ENCODE measurements at regions not wholly inside any gene's neighbourhood (a gene's known extent, or its start where the extent isn't known, plus 50 kb on each side); places are given as distances from the start of the nearest gene placed in this dataset.

DNA sequence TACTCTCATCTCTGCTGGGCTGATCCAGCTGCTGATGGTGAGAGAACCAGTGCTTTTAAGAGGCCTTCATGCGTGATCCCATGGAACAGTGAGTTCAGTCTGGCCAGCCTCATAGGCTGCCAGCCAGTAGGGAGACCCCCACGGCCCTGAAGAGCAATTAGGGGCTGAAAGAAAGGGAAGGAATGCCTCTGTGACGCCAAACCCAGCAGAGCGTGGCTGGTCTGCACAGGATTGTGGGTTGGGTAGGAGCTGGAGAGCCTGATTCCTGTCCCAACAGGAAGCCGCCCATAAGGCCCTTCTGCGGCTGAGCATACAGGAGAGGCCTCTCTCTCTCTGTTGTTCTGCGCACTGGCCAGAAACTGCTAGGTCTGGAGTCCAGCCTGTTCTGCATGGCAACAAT, 181.5 kb upstream of the E2F8 start:
- no peaks in the 10 kb centered on the region for H4K20me1 ChIP-seq (ENCODE audit: insufficient read depth, low read length)
- 100% methylated on average over 3 of the region's 7 CpGs; no CpG with 5 or more reads in 1 of the 2 experiments for WGBS, 2 experiments (ENCODE audit: extremely low coverage in 2 of 2, insufficient read length in 1 of 2)
- no peaks in the 10 kb centered on the region for H3K9me3 ChIP-seq (ENCODE audit: control insufficient read depth, insufficient read depth, low read length)
- DNase-seq (no peak), ATAC-seq (ENCODE audit: low read depth) (no peak)
- no peak overlapping the region for H3K4me3 ChIP-seq (ENCODE audit: insufficient read depth, low read depth, low read length)
- no peak overlapping the region for H2BK5ac ChIP-seq (ENCODE audit: low read depth, low read length, poor library complexity, severe bottlenecking)
- peak overlapping the region; percentile 36; the same call in 1 of the 2 replicates for H3K4ac ChIP-seq (ENCODE audit: low read depth, low read length)
- intact Hi-C loops (cut with micrococcal nuclease) (no loop called here), in situ Hi-C loops (cut with MboI; ENCODE audit: low sequenced_read_pairs) (no loop called here), dilution Hi-C loops (cut with HindIII; ENCODE audit: low sequenced_read_pairs, unreplicated experiment) (no loop called here)
- H2AFZ ChIP-seq (replicated peaks; ENCODE audit: low read length, poor library complexity) = no peak overlapping the region
- no peak overlapping the region for H3K27ac ChIP-seq (ENCODE audit: insufficient read depth, low read length)
- no peak overlapping the region for H3K56ac ChIP-seq (ENCODE audit: extremely low read depth, insufficient read depth, low read length)
- TF ChIP-seq FOS (IDR thresholded peaks at IDR 0.05; ENCODE audit: low read depth, low read length) (no peak), MAZ (IDR thresholded peaks at IDR 0.05; ENCODE audit: borderline replicate concordance, low read depth, low read length) (no peak), SMC3 (IDR thresholded peaks at IDR 0.05; ENCODE audit: low read depth, low read length) (no peak), RFX5 (IDR thresholded peaks at IDR 0.05; ENCODE audit: low read depth, low read length) (no peak), CHD1 (IDR thresholded peaks at IDR 0.05; ENCODE audit: low read depth, low read length) (no peak), CEBPB (IDR thresholded peaks at IDR 0.05; ENCODE audit: low read depth, low read length) (no peak), RAD21 (IDR thresholded peaks at IDR 0.05; ENCODE audit: low read length) (no peak), POLR2A (IDR thresholded peaks at IDR 0.05; ENCODE audit: low read depth, low read length) (no peak), NFE2L2 (IDR thresholded peaks at IDR 0.05; ENCODE audit: low read depth, low read length) (no peak), MXI1 (IDR thresholded peaks at IDR 0.05; ENCODE audit: borderline replicate concordance, low read depth, low read length) (no peak), MAFK (IDR thresholded peaks at IDR 0.05; ENCODE audit: low read depth, low read length) (no peak), RCOR1 (IDR thresholded peaks at IDR 0.05; ENCODE audit: insufficient replicate concordance, low read length) (no peak), BHLHE40 (IDR thresholded peaks at IDR 0.05; ENCODE audit: low read depth, low read length) (no peak), ELK1 (IDR thresholded peaks at IDR 0.05; ENCODE audit: borderline replicate concordance, low read depth, low read length) (no peak)
- TF ChIP-seq, protein P1, sequence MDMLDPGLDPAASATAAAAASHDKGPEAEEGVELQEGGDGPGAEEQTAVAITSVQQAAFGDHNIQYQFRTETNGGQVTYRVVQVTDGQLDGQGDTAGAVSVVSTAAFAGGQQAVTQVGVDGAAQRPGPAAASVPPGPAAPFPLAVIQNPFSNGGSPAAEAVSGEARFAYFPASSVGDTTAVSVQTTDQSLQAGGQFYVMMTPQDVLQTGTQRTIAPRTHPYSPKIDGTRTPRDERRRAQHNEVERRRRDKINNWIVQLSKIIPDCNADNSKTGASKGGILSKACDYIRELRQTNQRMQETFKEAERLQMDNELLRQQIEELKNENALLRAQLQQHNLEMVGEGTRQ (IDR thresholded peaks at IDR 0.05; ENCODE audit: low read depth, low read length) = no peak
- TF ChIP-seq, protein P2, sequence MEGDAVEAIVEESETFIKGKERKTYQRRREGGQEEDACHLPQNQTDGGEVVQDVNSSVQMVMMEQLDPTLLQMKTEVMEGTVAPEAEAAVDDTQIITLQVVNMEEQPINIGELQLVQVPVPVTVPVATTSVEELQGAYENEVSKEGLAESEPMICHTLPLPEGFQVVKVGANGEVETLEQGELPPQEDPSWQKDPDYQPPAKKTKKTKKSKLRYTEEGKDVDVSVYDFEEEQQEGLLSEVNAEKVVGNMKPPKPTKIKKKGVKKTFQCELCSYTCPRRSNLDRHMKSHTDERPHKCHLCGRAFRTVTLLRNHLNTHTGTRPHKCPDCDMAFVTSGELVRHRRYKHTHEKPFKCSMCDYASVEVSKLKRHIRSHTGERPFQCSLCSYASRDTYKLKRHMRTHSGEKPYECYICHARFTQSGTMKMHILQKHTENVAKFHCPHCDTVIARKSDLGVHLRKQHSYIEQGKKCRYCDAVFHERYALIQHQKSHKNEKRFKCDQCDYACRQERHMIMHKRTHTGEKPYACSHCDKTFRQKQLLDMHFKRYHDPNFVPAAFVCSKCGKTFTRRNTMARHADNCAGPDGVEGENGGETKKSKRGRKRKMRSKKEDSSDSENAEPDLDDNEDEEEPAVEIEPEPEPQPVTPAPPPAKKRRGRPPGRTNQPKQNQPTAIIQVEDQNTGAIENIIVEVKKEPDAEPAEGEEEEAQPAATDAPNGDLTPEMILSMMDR (conservative IDR thresholded peaks at IDR 0.05; ENCODE audit: low read depth, low read length) = no peak
- H4K5ac ChIP-seq (ENCODE audit: low read depth, low read length) = no peak overlapping the region
- H3K4me1 ChIP-seq (ENCODE audit: control insufficient read depth, insufficient read depth, low read length) = peaks cover 16% of the 10 kb centered on the region
- H2BK20ac ChIP-seq (ENCODE audit: low read depth, low read length) = no peak overlapping the region
- H3K4me2 ChIP-seq (ENCODE audit: low read depth, low read length) = no peak overlapping the region
- peak overlapping the region; percentile 80; the same call in 1 of the 3 replicates for H2BK15ac ChIP-seq (ENCODE audit: low read depth, low read length)
- H3K23ac ChIP-seq (ENCODE audit: low read depth, low read length) = no peak overlapping the region
- H4K91ac ChIP-seq (ENCODE audit: insufficient read depth, low read depth, low read length) = peak overlapping the region; percentile 33
- H3K36me3 ChIP-seq (ENCODE audit: control insufficient read depth, insufficient read depth, low read length) = no peaks in the 10 kb centered on the region
- ChIA-PET POLR2A (ENCODE audit: unreplicated experiment) (no interaction called here), CTCF (no interaction called here)
- no peaks in the 10 kb centered on the region; a peak in 1 of 4 replicates for H3K79me1 ChIP-seq (ENCODE audit: low read depth in 1 of 2, low read length in 2 of 2)
- H2AK9ac ChIP-seq (replicated peaks; ENCODE audit: low read depth, low read length, poor library complexity) = no peak overlapping the region
- H3K18ac ChIP-seq (ENCODE audit: low read depth, low read length) = no peak overlapping the region
- peak overlapping the region; percentile 16; the same call in 1 of the 2 replicates for H2AK5ac ChIP-seq (ENCODE audit: low read depth, low read length)
- no peaks in the 10 kb centered on the region for H3K27me3 ChIP-seq (ENCODE audit: control insufficient read depth, insufficient read depth, low read length)
- H3K14ac ChIP-seq (replicated peaks; ENCODE audit: low read depth, low read length) = no peak overlapping the region
- peak overlapping the region; percentile 6; the same call in 1 of the 2 replicates for H2BK120ac ChIP-seq (ENCODE audit: low read depth, low read length)
- H3K9ac ChIP-seq (ENCODE audit: low read depth, low read length) = no peak overlapping the region
- no TSS peak for BruUV-seq (replicated peaks)
- peaks cover 13% of the 10 kb centered on the region for H3K9me1 ChIP-seq (ENCODE audit: insufficient read depth, low read length)
- H4K8ac ChIP-seq (ENCODE audit: low read depth in 2 of 2, low read length in 2 of 2) = no peak overlapping the region; a peak in 1 of 4 replicates
